Body of pancreas (tissue), 4 donors: ENCODE measurements at regions not wholly inside any gene's neighbourhood (a gene's known extent, or its start where the extent isn't known, plus 50 kb on each side); places are given as distances from the start of the nearest gene placed in this dataset.

Experiments
- ATAC-seq: fragments of 150-250 bp; one replicate; pipeline ENCODE4 v1.9.1; 2016
- DNase-seq, 4 donors: peaks; one replicate each; pipeline ENCODE4 v3.0.0-alpha.2; 2019
- H3K27ac ChIP-seq, 4 donors: fragments of 200-600 bp; sonication (generic); 1 replicate in 3 of 4; 2 replicates in 1 of 4; pipeline versions ENCODE4 v1.5.1 to v1.6.1; 2016 to 2019; ENCODE audit warnings: mild to moderate bottlenecking in 1 of 4, mixed read lengths in 1 of 4, moderate library complexity in 1 of 4
- H3K27me3 ChIP-seq, 2 donors: fragments of 200-600 bp; sonication (generic); one replicate each; pipeline ENCODE4 v1.6.0; 2016; ENCODE audit warnings: mild to moderate bottlenecking in 1 of 2
- H3K36me3 ChIP-seq, 2 donors: fragments of 200-600 bp; sonication (generic); replicated peaks in 1 of 2; 2 replicates each; pipeline ENCODE4 v1.5.1; 2016; ENCODE audit warnings: low read depth in 2 of 2; ENCODE audit not compliant: insufficient read depth in 1 of 2
- H3K4me1 ChIP-seq: fragments of 200-600 bp; sonication (generic); one replicate; pipeline ENCODE4 v1.6.0; 2016
- H3K4me3 ChIP-seq, 2 donors: fragments of 200-600 bp; sonication (generic); 1 replicate in 1 of 2; 2 replicates in 1 of 2; pipeline ENCODE4 v1.5.1; 2016 to 2019
- H3K9me3 ChIP-seq, 3 donors: fragments of 200-600 bp; sonication (generic); 1 replicate in 2 of 3; 2 replicates in 1 of 3; pipeline ENCODE4 v1.5.1; 2016
- POLR2A ChIP-seq, 3 donors: fragments of 450-650 bp; IDR thresholded peaks; one replicate each; pipeline ENCODE4 v1.6.1; 2016; ENCODE audit warnings: antibody characterized with exemption in 3 of 3, mild to moderate bottlenecking in 2 of 3
- WGBS, 2 donors: methylation state at CpG; one replicate each; pipeline ENCODE4 v1.1.5; 2017; 5-methylcytosine and 5-hydroxymethylcytosine counted together
- intact Hi-C: fragments of 100-400 bp; cut with DNase I; formaldehyde crosslinking; loops from one replicate; pipeline ENCODE4 v1.15.1; 2023
- TF ChIP-seq, protein P1 (sequence below), 7 experiments: fragments of 450-650 bp in 4 of 7; fragments of 200-600 bp in 3 of 7; sonication (generic) in 3 of 7; IDR thresholded peaks; one replicate each; pipeline ENCODE4 v1.5.1; 2016 to 2019; ENCODE audit warnings: antibody characterized with exemption in 7 of 7

- TF ChIP-seq, protein P1, sequence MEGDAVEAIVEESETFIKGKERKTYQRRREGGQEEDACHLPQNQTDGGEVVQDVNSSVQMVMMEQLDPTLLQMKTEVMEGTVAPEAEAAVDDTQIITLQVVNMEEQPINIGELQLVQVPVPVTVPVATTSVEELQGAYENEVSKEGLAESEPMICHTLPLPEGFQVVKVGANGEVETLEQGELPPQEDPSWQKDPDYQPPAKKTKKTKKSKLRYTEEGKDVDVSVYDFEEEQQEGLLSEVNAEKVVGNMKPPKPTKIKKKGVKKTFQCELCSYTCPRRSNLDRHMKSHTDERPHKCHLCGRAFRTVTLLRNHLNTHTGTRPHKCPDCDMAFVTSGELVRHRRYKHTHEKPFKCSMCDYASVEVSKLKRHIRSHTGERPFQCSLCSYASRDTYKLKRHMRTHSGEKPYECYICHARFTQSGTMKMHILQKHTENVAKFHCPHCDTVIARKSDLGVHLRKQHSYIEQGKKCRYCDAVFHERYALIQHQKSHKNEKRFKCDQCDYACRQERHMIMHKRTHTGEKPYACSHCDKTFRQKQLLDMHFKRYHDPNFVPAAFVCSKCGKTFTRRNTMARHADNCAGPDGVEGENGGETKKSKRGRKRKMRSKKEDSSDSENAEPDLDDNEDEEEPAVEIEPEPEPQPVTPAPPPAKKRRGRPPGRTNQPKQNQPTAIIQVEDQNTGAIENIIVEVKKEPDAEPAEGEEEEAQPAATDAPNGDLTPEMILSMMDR (IDR thresholded peaks at IDR 0.05), result no peak
- no peak for TF ChIP-seq POLR2A (IDR thresholded peaks at IDR 0.05)
- ATAC-seq, result no peak
- no peak for DNase-seq
- 34 to 39% methylated on average over 6 of the region's 6 CpGs for WGBS, 2 donors
- intact Hi-C loops, result no loop called here
- H3K36me3 ChIP-seq, result no peaks in the 10 kb centered on the region
- H3K4me3 ChIP-seq, result no peak overlapping the region
- H3K4me1 ChIP-seq, result no peaks in the 10 kb centered on the region
- H3K9me3 ChIP-seq, result no peaks in the 10 kb centered on the region
- H3K27ac ChIP-seq, result no peak overlapping the region
- H3K27me3 ChIP-seq, result no peaks in the 10 kb centered on the region
Measured at GRCh38 chr11:26096451-26096850, 235.5 kb upstream of the ANO3 start.

DNA sequence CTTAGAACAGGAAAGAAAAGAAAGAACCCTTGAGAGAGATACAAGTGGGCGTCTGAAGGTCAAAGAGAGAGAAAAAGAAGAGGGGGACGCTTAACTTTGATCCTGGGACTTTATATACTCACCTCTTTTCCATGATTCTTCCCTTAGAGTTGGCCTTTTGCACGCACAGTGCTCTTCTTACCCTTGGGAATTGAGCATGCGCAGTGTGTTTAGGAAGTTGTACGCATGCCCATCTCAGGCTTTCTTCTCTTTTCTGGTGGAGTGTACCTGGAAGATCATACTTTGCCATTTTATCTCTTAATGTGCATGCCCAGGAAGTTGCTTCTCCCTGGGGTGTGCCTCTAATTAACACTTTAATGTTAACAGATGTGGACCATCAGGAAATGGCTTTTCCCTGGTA, 229.6 kb upstream of the ANO3 start:
- Histone ChIP-seq H3K4me1 (no peaks in the 10 kb centered on the region), H3K27me3 (no peaks in the 10 kb centered on the region), H3K27ac (no peak overlapping the region), H3K9me3 (no peaks in the 10 kb centered on the region), H3K4me3 (no peak overlapping the region), H3K36me3 (no peaks in the 10 kb centered on the region)
- no peak for TF ChIP-seq POLR2A (IDR thresholded peaks at IDR 0.05)
- TF ChIP-seq, protein P1 (IDR thresholded peaks at IDR 0.05), result no peak
- intact Hi-C loops, result no loop called here
- 65 to 74% methylated on average over 5 of the region's 5 CpGs for WGBS, 2 donors
- no peak for DNase-seq
- ATAC-seq, result no peak

DNA sequence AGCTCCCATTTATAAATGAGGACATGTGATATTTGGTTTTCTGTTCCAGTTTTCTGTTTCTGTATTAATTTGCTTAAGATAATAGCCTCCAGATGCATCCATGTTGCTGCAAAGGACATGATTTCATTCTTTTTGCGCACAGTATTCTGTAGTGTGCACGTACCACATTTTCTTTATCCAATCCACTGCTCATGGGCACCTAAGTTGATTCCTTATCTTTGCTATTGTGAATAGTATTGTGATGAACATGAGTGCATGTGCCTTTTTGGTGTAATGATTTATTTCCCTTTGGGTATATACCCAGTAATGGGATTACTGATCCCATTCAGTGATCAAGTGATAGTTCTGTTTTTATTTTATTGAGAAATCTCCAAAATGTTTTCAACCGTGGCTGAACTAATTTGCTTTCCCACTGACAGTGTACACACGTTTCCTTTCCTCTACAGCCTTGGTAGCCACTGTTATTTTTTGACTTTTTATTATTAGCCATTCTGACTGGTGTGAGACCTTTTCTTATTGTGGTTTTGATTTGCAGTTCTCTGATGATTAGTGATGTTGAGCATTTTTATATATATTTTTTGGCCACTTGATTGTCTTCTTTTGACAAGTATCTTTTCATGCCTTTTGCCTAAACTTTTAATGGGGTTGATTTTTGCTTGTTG, 226.0 kb upstream of the ANO3 start:
- H3K4me3 ChIP-seq, result no peak overlapping the region
- no peak overlapping the region for H3K27ac ChIP-seq
- 59 to 61% methylated on average over 4 of the region's 4 CpGs for WGBS, 2 donors

DNA sequence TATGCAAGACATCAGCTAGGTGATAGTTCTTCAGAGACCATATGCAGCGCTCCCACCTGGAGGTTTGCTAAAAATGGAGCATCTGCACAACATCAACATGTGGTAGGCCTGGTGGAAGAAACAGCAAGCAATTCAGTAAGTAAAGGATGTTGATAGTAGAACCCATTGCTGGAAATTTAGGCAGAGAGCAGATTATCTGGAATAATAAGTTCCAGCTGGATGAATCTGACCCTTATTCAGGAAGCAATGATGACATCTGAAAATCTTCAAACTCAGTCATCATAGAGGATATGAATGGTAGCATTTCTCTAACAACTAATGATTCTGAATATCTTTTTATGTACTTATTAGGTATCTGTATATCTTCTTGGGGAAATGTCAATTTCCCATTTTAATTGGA, 225.2 kb upstream of the ANO3 start:
- DNase-seq, result no peak
- no peak for ATAC-seq
- Histone ChIP-seq H3K27me3 (no peaks in the 10 kb centered on the region), H3K4me3 (no peak overlapping the region), H3K36me3 (no peaks in the 10 kb centered on the region), H3K9me3 (no peaks in the 10 kb centered on the region), H3K27ac (no peak overlapping the region), H3K4me1 (no peaks in the 10 kb centered on the region)
- intact Hi-C loops, result no loop called here
- 80 to 82% methylated on average over 1 of the region's 1 CpG for WGBS, 2 donors
- TF ChIP-seq POLR2A (IDR thresholded peaks at IDR 0.05), result no peak
- TF ChIP-seq, protein P1 (IDR thresholded peaks at IDR 0.05), result no peak

More for the DNA sequence above, 226.0 kb upstream of the ANO3 start:
- TF ChIP-seq, protein P1 (IDR thresholded peaks at IDR 0.05), result no peak
- TF ChIP-seq POLR2A (IDR thresholded peaks at IDR 0.05), result no peak
- Histone ChIP-seq H3K9me3 (no peaks in the 10 kb centered on the region), H3K4me1 (no peaks in the 10 kb centered on the region), H3K36me3 (no peaks in the 10 kb centered on the region), H3K27me3 (no peaks in the 10 kb centered on the region)
- ATAC-seq, result no peak
- no peak for DNase-seq
- intact Hi-C loops, result no loop called here
